HepG2 (cell line): ENCODE measurements at regions not wholly inside any gene's neighbourhood (a gene's known extent, or its start where the extent isn't known, plus 50 kb on each side); places are given as distances from the start of the nearest gene placed in this dataset.
A peak's percentile ranks its signal among the peaks of the same experiment; 100 is the strongest.

Experiments used
- CHD4 ChIP-seq: fragments of 200-600 bp; sonication (generic); IDR thresholded peaks from 2 replicates; pipeline ENCODE4 v1.7.0; 2017; ENCODE audit warnings: mild to moderate bottlenecking, low read length, borderline replicate concordance
- TF ChIP-seq, protein P1 (sequence below): sonication (generic); formaldehyde crosslinking; IDR thresholded peaks from 2 replicates; pipeline ENCODE4 v1.5.0; 2020; ENCODE audit warnings: mild to moderate bottlenecking, missing genetic modification reagents, moderate library complexity

- TF ChIP-seq CHD4, result no peak
- TF ChIP-seq, protein P1, sequence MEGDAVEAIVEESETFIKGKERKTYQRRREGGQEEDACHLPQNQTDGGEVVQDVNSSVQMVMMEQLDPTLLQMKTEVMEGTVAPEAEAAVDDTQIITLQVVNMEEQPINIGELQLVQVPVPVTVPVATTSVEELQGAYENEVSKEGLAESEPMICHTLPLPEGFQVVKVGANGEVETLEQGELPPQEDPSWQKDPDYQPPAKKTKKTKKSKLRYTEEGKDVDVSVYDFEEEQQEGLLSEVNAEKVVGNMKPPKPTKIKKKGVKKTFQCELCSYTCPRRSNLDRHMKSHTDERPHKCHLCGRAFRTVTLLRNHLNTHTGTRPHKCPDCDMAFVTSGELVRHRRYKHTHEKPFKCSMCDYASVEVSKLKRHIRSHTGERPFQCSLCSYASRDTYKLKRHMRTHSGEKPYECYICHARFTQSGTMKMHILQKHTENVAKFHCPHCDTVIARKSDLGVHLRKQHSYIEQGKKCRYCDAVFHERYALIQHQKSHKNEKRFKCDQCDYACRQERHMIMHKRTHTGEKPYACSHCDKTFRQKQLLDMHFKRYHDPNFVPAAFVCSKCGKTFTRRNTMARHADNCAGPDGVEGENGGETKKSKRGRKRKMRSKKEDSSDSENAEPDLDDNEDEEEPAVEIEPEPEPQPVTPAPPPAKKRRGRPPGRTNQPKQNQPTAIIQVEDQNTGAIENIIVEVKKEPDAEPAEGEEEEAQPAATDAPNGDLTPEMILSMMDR (CRISPR knock-in tag), result peak; percentile 18
Observed at GRCh38 chr15:79593119-79593869, 161.2 kb downstream of the MINAR1 start.
